ENCODE measurements at regions not wholly inside any gene's neighbourhood (a gene's known extent, or its start where the extent isn't known, plus 50 kb on each side); places are given as distances from the start of the nearest gene placed in this dataset.
"Not testable (repeated sequence)": the region's sequence is repeated elsewhere in the genome, so short reads cannot be mapped to it uniquely, and the experiment has no call there.

DNA sequence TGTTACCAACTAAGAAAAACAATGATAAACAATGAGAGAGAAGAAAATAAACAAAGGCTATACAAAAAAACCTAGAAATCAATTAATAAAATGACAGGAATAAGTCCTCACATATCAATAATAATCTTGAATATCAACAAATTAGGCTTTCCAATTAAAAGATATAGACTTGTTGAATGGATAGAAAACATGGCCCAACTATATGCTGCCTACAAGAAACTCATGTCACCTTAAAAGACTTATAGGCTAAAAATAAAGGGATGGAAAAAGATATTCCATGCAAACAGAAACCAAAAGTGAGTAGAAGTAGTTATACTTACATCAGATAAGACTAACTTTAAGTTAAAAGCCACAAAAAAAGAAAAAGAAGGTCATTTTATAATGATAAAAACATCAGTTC is 183.9 kb downstream of the MYRFL start:
- DNase-seq: no peak

DNA sequence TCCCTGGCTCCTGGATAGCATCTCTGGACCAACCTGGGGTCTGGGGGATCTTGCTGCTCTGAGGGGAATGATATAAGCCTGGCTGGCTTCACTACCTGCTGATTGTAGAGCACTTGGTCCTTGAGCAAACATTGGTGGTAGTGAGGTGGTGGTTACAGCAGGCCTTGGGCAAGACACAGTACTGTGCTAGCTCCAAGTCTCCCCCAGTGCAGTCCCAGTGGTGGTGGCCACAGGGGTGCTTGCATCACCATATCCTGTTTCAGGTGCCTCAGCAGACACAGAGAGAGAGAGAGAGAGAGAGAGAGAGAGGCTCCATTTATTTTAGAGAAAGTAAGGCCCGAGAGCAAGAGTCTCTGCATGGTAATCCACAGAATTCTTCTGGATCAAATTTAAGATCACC is 186.3 kb downstream of the MYRFL start:
- DNase-seq: no peak

DNA sequence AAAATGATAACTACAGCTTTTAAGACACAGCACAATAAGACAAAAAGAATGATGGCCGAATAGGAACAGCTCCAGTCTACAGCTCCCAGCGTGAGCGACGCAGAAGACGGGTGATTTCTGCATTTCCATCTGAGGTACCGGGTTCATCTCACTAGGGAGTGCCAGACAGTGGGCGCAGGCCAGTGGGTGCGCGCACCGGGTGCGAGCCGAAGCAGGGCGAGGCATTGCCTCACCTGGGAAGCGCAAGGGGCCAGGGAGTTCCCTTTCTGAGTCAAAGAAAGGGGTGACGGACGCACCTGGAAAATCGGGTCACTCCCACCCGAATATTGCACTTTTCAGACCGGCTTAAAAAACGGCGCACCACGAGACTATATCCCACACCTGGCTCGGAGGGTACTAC is 188.0 kb downstream of the MYRFL start:
- not testable (repeated sequence) for DNase-seq

DNA sequence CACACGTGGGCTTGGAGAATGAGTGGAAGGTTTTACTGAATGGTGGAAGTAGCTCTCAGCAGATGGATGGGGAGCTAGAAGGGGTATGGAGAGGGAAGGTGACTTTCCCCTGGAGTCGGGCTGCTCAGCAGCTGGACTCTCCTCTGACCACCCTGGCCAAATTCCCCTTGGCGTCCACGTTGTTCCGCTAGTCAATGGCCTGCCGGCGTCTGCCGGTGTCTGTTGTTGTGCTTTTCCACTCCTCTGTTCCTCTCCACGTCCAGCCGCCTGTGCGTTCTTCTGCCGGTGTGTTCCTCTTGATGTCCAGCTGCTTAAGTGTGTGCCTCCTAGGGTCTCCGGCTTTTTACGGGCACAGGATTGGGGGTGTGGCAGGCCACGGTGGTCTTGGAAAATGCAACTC is 203.5 kb downstream of the MYRFL start:
- DNase-seq: no peak

DNA sequence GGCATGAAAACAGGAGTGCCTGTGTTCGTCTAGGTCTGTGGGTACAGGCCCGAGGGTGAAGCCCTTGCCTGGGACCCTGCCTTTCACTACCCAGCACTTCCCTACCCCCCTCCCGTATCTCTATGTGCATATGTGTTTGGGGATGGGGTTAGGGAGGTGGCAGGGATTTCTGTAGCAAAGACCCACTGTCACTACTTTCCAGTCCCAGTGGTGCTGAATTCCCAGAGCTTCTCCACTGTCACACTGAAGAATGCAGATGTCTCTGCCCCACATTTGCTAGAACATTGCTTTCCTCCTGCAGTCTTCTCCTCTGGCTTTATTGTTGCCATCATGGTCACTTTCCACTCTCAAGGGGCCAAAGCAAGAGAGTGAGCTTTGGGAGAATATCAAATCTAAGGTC is 203.9 kb downstream of the MYRFL start:
- DNase-seq: no peak

DNA sequence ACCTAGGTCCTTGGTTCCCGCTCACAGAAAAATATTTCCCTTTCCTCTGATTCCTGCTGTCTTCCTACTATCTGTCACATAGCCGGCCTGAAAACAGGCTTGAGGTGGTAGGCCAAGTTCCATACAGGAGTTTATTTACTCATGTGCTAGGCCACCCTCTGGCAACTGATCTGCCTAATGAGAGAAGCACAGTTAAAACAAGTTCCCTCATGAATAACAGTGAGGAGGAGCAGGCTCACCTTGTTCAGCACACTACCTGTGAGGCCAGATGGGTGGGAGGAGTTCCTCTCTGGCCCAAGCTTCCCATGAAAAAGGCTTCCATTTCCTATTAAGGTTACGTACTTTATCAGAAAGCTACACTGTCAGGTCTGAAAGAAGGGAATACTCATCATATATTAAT is 206.0 kb downstream of the MYRFL start:
- DNase-seq: no peak

DNA sequence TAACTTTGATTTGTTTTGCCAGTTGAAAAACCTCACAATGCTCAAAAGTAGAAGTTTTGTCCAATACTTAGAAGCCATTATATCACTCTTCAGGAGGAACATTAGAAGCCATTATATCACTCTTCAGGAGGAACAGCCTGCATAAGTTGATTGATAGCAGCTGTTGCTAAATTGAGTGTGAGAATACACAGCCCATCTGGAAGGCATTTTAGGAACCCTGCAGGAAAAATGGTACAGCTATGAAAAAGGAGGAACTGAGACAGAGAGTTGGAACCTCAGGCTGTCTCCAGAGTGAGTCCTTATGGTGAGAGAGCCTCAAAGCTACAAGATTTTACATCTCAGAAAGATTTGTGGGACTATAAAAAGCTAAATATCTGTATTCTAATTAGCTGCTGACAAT is 207.0 kb downstream of the MYRFL start:
- no peak for DNase-seq

DNA sequence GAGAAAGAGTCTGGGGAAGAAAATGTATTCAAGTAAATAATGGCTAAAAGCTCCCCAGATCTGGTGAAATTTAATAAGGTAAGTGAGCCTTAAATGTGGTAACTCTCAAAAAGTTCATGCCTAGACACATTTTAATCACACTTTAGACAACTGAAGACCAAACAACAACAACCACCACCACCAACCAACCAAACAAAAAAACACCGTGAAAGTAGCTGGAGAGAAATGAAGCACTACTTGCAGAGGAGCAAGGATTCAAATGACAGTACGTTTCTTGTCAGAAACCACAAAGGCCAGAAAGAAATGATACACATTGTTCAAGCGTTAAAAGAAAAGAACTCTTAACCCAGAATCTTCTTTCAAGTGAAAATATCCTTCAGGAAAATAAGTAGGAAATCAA is 208.3 kb downstream of the MYRFL start:
- DNase-seq: no peak

DNA sequence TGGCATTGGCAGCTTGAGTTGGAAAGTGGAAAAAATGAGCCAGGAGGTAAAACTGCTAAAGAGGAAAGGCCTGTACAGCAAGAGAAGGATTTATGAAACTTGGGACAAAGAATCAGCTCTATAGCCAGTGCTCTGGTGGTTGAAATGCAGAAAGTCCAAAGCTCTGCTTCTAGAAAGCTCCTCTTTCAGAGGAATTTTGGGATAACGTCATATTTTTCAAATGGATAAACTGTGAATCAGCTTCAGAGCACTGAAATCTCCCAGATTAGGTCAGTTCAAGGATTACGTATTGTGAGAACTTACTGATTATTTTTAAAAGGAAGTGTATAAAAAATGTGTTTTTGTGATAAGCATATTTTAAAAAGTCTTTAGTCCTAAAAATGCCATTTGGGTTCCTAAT is 203.1 kb upstream of the CNOT2 start:
- DNase-seq: no peak

DNA sequence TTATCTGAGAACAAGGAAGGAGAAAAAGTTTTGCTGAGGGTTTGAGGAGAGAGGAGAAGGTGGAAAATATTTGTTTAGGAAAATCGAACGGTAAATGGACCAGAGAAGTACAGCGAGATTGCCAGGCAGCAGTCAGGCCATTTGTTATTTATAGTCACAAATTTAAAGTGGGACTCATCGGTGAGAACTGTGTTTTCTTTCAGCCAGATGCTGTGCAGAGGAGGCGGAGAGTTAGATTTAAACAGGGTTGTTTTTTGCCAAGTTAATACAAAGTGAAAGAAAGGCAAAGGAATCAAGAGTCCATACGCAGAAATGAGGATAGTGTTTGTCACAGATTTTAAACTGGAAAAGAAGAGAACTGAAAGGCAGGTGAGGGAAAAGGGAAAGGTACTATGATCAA is 200.6 kb upstream of the CNOT2 start:
- DNase-seq: no peak

DNA sequence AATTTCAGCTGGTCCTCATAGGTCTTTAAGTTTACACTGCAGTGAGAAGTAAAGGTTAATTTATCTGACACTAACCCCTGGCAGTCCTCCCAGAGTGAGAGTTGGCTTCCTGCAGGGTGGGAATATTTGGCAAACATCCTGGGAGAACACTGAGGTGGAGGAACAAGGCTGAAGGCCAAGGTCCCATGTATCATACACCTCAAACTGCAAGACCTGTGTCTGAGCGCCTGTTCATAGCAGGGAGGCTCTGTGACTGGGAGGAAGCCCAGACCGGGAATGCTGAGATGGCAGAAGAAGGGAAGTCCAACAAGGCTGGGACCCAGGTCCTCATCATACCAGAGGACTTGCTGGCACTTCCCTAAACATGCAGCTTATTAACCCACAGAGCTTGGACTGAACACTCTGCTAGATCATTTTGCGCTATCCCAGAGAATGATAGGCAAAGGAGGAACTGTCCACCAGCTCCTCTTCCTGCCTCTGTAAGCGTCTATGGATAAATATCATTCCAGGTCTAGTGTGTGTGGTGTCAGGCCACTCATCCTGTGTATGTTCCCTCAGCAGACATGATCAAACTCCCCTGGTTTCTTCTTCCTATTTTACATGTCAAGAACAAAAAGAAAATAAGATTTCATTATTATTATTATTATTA is 199.6 kb upstream of the CNOT2 start:
- DNase-seq: no peak

DNA sequence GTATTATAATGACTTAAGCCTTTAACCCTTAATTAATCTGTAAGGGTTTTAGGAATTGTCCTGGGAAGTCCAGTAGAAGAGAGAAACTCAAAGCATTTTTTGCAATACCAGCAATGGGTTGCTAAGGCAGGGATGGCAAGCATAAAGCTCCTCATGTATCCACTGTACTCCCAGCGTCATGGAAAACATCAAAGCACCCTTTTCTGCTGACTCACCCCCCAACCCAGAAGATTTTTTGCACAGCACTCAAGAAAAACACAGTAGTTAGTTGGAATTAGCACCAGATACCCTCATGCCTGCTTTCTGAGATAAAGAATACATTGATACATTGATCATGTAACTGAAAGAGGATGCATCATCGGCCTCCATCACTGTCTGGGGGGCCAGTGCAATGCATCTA is 199.1 kb upstream of the CNOT2 start:
- no peak for DNase-seq

DNA sequence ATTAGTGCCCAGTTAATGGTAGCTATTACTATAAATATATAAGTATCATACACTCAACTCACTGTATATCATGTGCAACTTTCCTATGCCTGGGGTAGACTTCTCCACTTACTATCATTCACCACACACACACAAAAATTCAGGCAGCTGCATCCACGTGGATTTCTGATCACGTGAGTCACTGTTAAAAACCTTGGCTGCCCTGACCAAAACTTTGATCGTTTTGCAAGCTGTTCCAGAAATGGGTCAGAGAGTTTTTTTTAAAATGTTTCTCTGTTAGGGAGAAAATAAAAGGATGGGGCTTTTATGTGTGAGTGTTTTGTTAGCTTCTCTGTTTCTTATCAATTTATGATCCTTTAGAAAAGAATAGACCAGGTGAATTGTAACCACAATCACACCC is 198.2 kb upstream of the CNOT2 start:
- DNase-seq: no peak

DNA sequence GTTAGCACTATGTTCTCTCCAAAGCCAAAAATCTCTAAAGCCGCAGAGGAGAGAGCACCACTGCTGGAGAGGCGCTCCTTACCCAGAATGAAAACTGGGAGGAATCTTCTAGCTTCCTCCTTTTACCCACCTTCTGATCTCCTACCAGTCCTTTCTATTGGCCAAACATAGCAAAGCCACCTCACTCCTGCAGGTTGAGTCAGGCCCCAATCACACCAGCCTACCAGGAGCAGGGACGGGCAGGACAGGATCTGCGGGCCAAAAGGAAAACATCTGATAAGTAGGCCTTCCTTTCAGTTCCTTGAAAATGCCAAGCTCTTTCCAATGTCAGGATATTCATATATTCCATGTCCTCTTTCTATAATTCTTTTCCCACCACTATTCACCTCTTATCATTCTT is 197.7 kb upstream of the CNOT2 start:
- no peak for DNase-seq

DNA sequence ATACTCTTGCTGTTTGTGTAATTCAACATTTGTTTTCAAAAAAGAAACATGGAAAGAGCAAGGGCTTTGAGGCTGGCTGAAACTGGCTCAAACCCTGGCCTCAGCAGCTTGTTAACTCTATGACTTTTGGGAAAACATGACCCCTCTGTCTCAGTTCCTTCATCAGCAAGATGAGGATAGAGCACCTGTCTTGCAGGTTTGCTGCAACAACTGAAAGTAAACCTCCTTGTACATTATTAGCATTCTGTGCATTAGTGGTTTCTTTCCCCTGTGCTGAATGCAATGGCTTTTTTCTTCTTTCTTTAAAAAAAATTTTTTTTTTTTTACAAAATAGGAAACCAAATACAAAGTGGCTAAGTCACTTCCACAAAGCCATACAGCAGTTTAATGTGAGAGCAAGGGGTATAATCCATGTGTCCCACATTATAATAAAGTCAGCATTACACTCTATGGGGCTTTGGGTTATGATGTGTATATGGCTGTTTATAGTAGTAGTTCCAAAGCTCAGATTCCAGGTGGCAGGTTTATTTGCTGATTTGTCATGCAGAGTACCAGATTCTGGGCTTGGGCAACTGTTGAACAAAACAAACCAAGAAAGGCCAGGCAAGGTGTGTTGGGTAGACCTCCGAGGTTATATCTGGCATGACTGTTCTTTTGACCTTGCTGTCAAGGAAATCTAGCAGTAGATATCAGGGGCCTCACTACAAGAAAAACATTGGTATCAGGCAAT is 194.5 kb upstream of the CNOT2 start:
- no peak for DNase-seq

DNA sequence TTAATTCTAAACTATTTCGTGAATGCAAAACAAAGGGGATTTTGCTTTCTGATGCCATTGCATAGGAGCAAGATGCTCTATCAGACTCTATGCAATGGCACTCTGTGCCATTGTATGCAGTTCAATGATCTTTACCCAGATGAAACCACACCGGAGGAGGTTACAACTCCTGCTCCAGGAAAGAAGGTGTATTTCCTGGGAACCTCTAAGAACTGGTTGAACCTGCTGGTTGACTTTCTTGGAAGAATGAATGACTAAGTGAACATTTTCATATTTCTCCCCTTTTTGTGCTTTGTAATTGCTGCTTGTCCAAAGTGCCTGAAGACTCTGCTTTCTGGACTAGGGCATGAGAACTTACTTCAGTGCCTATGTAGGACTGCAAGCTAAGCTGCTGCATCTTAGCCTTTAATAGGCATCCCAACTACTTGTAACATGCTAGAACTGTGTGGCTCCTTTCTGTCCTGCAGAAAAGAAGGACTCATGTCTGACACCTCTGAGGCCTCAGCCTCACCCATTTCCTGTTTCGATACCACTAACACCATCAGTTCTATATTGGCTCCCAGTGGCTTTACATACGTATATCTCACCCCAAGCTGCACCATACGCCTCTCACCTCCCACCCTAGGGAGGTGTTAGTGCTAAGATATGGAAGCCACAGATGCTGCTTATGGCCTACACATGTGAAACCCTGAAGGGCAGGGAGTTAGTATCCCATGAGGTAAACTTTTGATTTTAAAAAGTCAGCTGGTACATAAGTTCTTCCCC is 193.5 kb upstream of the CNOT2 start:
- DNase-seq: no peak

DNA sequence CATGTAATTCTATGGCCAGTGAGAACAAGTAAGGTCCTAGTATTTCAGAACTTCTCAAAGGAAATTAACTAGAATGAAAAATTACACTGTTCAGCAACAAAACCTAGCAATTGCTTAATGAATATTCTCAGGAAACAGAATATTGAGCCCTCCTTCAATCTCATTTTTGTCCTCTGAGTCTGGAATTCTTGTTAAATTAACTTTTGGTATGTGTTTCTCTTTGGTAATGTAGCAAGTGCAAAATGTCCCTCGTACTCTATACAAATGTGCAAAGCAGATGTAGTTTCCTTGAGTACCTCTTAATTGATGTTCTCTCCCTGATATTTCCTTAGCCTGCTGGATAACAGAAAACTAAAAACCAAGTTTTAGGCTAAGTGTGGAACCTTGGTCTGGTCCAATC is 190.8 kb upstream of the CNOT2 start:
- DNase-seq: no peak

DNA sequence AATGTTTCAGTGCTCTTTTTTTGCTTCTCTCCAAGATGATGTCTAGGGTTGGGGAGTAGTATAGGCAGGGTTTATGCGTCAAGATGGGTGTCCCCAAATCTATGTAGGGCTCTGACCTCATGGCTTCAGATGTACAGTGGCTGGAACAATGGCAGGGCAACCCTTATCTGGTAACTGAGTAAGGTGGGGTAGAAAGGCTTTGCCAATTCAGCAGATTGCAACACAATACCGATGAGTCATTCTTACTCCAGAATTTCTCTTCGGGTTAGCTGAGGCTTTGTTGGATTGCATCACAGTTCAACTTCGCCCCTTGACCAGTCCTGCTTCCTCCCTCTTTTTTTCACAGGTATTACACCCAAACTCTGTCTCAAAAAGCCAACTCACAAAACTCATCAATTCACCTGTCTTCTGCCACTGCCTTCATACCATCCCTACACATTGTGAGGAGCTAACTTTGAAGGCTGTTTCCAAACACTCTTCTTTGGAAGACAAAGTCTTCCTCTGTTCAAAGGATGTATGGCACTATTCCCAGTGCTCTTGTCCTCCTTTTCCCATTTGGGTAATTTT is 190.2 kb upstream of the CNOT2 start:
- DNase-seq: no peak

DNA sequence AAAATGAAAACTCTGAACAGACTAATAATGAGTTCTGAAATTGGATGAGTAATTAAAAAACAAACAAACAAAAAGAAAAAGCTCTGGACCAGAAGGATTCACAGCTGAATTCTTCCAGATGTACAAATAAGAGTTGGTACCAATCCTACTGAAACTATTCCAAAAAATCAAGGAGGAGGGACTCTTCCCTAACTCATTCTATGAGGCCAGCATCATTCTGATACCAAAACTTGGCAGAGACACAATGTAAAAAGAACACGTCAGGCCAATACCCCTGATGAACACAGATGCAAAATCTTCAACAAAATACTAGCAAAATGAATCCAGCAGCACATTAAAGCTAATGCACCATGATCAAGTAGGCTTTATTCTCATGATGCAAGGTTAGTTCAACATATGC is 183.9 kb upstream of the CNOT2 start:
- DNase-seq: no peak

DNA sequence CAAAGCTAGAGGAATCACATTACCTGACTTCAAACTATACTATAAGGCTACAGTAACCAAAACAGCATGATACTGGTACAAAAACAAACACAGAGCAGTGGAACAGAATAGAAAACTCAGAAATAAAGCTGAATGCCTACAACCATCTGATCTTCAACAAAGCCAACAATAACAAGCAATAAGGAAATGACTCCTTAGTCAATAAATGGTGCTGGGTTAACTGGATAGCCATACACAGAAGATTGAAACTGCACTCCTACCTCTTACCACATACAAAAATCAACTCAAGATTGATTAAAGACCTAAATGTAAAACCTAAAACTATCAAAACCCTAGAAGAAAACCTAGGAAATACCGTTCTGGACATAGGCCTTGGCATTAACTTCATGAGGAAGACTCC is 182.6 kb upstream of the CNOT2 start:
- no peak for DNase-seq

DNA sequence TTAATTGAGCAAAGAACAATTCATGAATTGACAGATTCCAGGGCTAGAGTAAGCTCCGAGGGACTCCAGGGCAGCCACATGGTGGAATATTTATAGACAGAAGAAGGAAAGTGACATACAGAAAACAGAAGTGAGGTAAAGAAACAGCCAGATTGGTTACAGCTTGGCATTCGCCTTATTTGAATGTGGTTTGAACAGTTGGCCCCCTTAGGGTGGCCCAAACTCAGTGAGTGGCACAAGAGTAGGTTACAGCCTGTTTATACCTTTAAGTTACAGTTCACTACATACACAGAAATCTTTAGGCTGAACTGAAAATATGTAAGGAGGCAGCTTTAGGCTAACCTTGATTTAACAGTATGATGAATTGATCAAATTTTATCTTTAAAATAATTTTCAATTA is 174.5 kb upstream of the CNOT2 start:
- no peak for DNase-seq

DNA sequence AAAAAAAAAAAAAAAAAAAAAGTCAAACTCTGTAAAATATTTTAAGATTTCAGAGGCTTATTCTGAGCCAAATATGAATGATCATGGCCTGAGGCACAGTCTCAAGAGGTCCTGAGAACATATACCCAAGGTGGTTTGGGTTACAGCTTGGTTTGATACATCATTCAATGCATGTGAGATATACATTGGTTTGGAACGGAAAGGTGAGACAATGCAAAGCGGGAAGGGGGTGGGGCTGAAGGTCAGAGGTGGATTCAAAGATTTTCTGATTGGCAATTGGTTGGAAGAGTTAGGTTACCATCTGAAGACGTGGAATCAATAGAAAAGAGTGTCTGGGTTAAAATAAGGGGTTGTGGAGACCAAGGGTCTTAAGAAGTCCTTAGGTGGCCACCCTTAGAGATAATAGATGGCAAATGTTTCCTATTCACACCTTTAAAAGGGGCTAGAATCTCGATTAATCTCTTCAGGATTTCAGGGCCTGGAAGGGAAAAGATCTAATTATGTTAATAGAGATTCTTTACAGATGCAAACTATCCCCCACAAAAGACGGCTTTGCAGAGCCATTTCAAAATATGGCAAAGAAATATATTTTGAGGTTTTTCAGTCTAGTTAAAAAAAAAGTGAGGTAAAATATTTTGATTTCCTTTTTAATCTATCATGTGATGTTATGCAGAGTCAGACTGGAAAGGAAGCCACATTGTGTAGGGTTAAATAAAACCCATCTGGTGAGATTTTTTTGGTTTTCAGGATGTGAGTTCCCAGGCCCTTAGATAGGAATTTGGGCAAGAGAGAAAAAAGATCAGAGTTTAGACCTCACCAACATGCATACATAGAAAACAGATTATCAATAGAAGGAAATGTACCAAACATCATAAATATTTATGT is 173.8 kb upstream of the CNOT2 start:
- no peak for DNase-seq

DNA sequence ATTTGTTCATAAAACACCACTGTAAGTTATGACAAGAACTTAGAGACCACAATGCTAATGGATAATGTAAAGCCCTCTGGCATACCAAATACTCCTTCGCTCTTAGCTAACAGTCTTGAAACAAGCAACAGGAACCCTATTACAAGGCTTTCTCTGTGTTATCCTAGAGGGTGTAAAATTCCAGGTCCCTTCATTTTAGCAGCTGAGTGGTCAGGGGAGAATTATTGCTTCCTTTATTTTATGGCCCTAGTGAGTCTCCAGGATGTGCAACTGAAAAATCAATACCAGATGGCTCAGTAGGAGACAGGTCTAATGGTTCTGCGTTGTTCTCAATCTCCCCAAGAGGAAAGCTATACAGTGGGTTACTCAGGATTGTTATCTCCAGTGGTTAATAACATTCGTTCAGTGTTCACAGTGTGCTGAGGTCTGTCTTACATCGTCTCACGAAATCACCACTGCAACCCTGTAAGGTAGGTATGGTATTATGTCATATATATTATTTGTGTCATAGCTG is 172.7 kb upstream of the CNOT2 start:
- peak; percentile 3 for DNase-seq

Data from NCI-H1092 (cell line).